ENCODE measurements at regions not wholly inside any gene's neighbourhood (a gene's known extent, or its start where the extent isn't known, plus 50 kb on each side); places are given as distances from the start of the nearest gene placed in this dataset.
"Not testable (repeated sequence)": the region's sequence is repeated elsewhere in the genome, so short reads cannot be mapped to it uniquely, and the experiment has no call there.

- no peak for DNase-seq (ENCODE audit: low read depth in 2 of 2)
- H3K4me3 ChIP-seq (replicated peaks in 1 of 2; ENCODE audit: low read depth in 2 of 2, low read length in 2 of 2), result no peak overlapping the region
- no peak for TF ChIP-seq CTCF (IDR thresholded peaks at IDR 0.05; ENCODE audit: low read depth, low read length)
Observed at GRCh38 chr14:58739674-58740073, 101.9 kb downstream of the DACT1 start.

GRCh38 chr14:58740379-58740935 lies 102.7 kb downstream of the DACT1 start:
- DNase-seq (ENCODE audit: low read depth in 2 of 2), result no peak
- no peak overlapping the region for H3K4me3 ChIP-seq (replicated peaks in 1 of 2; ENCODE audit: low read depth in 2 of 2, low read length in 2 of 2)
- TF ChIP-seq CTCF (IDR thresholded peaks at IDR 0.05; ENCODE audit: low read depth, low read length), result no peak

GRCh38 chr14:58744801-58745394 lies 107.1 kb downstream of the DACT1 start:
- TF ChIP-seq CTCF (IDR thresholded peaks at IDR 0.05; ENCODE audit: low read depth, low read length), result no peak
- H3K4me3 ChIP-seq (replicated peaks in 1 of 2; ENCODE audit: low read depth in 2 of 2, low read length in 2 of 2), result no peak overlapping the region
- no peak for DNase-seq (ENCODE audit: low read depth in 2 of 2)

GRCh38 chr14:58746261-58746660 lies 108.5 kb downstream of the DACT1 start:
- H3K4me3 ChIP-seq (replicated peaks in 1 of 2; ENCODE audit: low read depth in 2 of 2, low read length in 2 of 2), result no peak overlapping the region
- TF ChIP-seq CTCF (IDR thresholded peaks at IDR 0.05; ENCODE audit: low read depth, low read length), result no peak
- DNase-seq (ENCODE audit: low read depth in 2 of 2), result peak; percentile 60 to 85

- peak in 1 of 2 donors; percentile 35 for DNase-seq (ENCODE audit: low read depth in 2 of 2)
- H3K4me3 ChIP-seq (replicated peaks in 1 of 2; ENCODE audit: low read depth in 2 of 2, low read length in 2 of 2), result no peak overlapping the region
- TF ChIP-seq CTCF (IDR thresholded peaks at IDR 0.05; ENCODE audit: low read depth, low read length), result no peak
Observed at GRCh38 chr14:58746701-58747100, 108.9 kb downstream of the DACT1 start.

GRCh38 chr14:58747181-58747580 lies 109.4 kb downstream of the DACT1 start:
- no peak overlapping the region for H3K4me3 ChIP-seq (replicated peaks in 1 of 2; ENCODE audit: low read depth in 2 of 2, low read length in 2 of 2)
- peak; percentile 94 for DNase-seq (ENCODE audit: low read depth in 2 of 2)
- TF ChIP-seq CTCF (IDR thresholded peaks at IDR 0.05; ENCODE audit: low read depth, low read length), result no peak

GRCh38 chr14:58748251-58748650 lies 110.5 kb downstream of the DACT1 start:
- H3K4me3 ChIP-seq (replicated peaks in 1 of 2; ENCODE audit: low read depth in 2 of 2, low read length in 2 of 2), result not testable (repeated sequence)

More at GRCh38 chr14:58748251-58748650, 110.5 kb downstream of the DACT1 start:
- DNase-seq (ENCODE audit: low read depth in 2 of 2), result not testable (repeated sequence)

Data from cardiac fibroblast (primary cell).